C1 segment of cervical spinal cord (tissue), 14 donors: ENCODE measurements at regions not wholly inside any gene's neighbourhood (a gene's known extent, or its start where the extent isn't known, plus 50 kb on each side); places are given as distances from the start of the nearest gene placed in this dataset.

Source experiments
- DNase-seq, 14 donors: peaks; one replicate each; lab custom pipeline; 2025; lab: John Stamatoyannopoulos, UW

DNA sequence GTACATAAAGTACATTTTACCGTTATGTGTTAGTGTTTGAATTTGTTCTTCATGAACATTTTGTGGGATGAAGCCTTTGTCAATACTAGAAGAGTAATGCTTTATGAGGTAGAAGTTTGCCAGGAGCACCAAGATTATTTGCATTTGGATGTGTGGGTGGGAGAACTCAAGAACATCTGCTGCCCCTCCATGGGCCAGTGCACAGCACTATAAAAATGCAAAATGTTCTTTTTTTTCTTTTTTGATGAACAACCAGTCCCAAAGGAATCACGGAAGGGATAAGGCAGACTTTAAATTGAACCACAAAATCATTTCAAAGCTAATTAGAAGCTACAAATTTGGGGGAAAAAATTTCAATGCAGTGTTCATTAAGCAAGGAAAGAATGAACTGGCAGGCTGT lies 300.3 kb upstream of the NWD2 start:
- no peak for DNase-seq

DNA sequence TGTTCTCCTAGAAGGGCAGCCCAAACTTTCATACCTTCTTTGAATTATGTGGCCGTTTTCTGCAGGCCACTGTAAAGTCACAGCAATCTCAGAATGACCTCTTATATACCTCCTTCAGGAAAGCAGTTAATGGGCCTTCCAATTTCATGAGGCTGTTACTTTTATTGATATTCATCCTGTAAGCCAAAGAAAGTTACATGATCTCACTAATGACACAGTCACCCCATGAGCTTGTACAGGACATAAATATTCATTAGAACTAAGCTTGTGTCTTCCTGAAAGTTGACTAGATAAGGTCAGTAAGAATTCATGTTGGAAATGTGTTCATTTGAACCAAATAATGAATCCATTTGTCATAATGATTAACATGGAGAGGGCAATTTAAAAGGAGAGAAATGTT lies 283.1 kb upstream of the NWD2 start:
- no peak for DNase-seq

DNA sequence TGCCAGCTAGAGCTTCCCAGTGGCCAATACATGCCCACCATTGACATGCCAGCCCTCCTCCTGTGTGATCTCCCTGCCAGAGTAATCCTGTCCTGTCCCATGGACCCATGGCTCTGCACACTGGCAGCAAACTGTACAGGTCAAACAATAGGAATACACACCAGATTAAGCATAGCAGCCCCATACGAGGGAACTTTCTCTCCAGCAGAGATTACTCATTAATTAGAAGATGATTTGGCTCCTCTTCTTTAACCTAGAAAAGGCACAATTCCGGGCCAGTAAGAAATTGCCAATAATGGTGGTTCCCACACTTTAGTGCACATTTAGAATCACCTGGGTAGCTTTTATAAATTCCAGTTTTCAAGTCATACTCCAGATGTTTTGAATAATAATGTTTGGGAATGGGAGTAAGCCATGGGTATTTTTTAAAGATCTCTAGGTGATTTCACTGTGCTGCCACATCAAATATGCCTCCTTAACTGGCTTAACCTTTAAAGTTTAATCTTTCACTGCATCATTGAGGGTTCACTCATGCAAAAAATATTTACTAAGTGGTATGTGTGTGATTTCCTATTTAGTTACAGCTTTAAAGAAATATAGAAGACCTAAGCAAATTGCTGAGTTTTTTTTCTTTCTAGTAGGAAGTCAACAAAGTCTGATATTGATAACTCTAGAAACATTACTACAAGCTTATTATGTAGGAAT lies 277.6 kb upstream of the NWD2 start:
- no peak for DNase-seq

DNA sequence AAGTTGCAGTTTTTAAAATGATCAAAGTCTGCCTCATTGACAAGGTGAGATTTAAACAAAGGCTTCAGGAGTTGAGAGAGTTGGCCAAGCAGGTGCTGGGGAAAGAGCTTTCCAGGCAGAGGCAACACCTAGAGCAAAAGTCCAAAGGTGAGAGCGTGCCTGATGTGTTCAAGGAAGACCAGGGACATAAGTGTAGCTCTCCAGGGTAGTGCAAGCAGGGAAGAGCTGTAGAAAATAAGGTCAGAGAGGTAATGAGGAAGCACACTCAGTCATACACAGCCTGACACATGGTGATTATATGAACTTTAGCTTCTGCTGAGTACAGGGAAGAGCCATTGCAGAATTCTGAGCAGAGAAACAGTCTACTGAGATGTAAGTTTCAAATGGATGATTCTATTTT lies 265.0 kb upstream of the NWD2 start:
- DNase-seq: no peak

DNA sequence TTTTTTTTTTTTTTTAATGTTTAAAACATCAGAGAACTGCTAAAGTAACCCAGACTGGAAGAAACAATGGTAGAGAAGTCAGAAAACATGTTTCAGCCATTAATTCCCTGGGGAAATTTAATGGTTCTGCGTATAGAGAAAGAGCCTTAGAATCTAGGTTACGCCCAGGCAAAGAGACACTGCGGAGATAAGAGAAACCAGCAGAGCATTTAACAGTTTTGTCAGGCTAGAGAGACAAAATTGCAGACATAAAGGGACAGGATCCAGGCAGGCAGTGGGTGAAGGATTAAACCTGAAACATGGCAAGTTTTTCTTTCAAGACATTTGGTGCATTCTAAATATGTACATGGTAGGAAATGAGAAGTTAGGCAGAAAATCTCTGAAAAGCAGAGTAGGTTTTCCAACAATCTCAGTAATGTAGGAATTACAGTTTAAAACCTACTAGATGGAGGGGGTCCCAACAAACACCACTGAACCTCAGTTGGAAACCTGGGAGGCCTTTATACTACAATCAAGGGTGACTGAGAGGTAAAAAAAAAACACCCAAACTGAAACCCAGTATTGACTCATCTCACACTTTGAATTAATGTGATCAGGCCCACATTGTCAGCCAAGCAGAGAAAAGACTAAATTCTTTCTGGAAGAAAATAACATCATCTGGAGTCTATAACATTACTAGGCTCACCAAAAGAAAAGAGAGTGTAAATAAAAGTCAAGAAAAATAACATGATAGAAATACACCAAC lies 254.2 kb upstream of the NWD2 start:
- DNase-seq: no peak

DNA sequence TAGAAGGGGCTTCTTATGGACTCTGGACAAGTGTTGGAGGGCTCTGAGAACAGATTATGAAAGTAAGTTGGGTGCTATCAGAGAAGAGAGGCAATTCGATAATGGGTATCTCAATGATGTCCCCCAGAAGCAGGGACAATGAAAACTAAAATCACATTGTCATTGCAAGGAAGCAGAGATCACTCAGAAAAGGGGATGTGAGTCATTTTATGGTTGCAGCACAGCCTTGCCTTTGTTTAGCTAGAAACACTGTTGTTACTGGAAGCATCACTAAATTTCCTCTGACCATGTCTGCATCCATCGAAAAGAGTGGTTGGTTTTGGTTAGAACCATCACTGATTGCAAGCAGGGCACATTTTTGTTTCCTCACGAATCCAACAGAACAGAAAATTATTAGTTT lies 246.8 kb upstream of the NWD2 start:
- no peak for DNase-seq

DNA sequence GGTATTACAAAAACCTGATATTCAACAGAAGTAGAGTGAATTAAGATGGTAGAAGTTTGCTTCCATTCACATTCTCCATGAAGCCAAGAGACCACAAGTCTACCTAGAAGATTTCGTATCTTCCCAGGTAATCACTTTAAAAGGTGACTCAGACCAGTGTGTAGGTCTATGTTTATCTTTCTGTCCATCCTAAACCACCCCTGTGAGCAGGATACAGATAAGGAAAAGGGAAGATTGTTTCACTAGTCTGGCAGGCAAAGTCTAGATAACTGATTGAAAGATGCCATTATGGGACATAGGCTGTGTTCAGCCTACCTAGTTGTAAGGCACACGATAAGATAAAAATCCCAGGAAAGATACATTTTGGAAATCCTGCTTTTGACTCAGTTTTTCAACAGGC lies 244.3 kb upstream of the NWD2 start:
- no peak for DNase-seq

DNA sequence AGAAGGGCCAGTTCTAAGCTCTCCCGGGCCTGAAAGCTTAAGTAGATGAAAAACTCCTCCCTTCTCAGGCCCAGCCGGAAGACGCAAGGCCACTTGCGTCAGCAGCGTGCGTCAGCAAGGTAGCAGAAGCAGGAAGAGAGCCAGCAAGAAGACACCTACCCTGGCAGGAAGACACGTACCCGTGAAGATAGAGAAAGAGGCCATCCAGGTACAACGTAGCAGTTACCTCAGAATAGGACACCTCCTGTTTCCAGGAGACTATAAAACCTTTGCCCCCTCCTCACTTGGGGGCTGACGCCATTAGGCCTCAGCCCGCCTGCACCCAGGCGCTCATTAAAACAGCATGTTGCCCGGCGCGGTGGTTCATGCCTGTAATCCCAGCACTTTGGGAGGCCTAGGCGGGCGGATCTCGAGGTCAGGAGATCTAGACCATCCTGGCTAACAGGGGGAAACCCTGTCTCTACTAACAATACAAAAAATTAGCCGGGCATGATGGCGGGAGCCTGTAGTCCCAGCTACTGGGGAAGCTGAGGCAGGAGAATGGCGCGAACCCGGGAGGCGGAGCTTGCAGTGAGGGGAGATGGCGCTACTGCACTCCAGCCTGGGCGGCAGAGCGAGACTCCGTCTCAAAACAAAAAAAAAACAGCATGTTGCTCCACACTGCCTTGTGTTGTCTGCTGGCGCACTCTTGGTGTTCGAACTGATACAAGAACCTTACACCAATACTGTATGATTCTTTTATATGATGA lies 242.7 kb upstream of the NWD2 start:
- no peak for DNase-seq

DNA sequence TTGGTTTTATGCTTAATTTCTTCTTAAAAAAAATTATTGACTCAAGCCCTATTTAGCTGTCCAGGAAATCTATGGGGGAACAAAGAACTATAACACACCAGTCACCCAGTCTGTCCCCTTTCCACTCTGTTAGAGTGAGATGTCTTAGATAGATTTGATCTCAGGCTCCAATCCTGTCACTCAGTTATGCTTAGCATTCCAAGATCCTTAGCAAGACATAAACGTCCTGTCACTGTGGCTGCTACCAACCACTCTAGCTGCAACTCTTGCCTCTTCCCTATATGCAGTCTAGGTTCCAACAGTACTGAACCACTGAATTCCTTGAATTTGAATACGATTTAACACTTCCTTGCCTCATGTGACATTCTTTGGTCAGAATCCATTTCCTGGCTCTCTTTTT lies 241.9 kb upstream of the NWD2 start:
- DNase-seq: no peak

DNA sequence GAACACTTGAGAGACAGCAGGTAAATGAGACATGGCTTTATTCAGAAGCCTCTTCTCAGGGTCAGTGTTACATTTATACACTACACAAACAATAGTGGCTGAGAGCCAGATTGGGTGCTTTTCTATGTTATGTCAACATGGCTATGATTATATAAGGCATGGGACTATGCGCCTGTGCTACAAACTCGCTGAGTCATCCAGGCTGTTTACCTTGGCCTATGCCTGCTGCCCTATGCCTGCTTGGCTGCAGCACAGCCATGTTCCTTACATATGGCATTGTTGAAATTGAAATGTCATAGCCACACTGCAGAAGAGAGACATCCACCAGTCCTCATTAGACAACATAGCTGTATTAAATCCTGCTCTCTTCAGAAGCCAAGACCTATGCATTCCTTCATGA lies 236.3 kb upstream of the NWD2 start:
- no peak for DNase-seq

DNA sequence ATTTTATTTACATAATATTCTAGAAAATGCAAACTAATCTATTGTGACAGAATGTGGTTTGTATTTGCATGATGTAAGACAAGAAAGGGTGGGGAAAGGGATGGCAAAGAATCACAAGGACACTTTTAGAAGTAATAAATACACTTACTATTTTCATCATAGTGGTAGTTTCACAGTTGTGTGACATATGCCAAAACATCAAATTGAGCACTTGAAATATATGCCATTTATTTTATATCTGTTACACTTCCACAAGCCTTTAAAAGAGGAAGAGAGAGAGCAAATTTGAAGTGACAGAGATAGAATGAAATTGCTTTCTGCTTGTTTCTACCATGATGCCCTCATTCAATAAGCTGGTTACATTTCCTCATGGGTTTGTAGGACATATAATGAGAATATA lies 230.0 kb upstream of the NWD2 start:
- no peak for DNase-seq

DNA sequence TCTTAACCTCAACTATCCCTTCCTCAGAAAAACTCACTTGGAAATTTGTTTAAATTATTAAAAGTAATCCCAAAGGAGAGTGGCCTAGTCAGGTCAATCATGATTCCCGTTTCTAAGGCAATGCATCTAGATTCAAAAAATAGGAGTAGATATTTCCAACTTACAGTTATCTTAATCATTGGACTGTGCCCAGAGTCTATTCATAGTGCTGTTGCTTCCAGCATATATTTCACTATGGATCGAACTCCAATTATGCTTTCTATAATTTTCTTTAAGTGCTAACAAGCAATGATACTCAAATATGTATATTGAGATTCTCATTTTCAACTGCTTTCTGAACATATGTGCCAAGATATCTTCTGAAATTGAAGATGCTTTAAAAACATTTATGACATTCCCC lies 229.2 kb upstream of the NWD2 start:
- no peak for DNase-seq

DNA sequence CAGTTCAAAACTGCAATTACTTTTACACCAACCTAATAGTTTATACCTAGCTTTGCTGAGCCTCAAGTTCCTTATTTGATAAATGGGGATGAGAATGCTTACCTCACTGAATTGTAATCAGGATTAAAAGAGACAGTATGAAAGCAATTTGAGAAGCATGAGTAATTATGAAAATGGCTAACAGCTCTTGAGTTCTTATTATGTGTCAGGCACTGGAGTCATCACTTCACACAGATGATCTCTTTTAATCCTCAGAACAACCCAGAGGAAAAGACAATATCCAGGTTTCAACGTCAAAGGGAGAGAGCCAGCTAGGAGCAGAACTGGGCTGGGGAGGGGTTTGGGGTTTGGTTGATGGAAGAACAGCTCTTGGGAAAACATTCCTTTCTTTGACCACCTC lies 221.0 kb upstream of the NWD2 start:
- DNase-seq: no peak

DNA sequence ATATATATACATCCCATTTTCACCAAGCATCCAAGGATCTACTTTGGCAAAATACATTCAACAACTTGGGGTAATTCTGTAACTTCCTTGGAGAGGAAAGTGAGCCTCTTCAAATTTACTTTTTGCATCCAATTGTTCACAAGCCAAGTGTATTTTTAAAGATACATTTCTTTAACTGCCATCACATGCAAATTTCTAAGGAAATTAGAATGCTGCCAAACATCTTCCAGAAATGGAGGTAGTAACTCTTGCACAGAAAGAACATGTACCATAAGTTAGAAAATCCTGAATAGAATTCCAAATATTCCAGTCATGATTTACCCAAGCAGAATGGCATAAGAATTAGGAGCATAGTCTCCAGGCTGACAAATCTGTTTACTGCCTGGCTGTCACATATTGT lies 220.5 kb upstream of the NWD2 start:
- DNase-seq: no peak

DNA sequence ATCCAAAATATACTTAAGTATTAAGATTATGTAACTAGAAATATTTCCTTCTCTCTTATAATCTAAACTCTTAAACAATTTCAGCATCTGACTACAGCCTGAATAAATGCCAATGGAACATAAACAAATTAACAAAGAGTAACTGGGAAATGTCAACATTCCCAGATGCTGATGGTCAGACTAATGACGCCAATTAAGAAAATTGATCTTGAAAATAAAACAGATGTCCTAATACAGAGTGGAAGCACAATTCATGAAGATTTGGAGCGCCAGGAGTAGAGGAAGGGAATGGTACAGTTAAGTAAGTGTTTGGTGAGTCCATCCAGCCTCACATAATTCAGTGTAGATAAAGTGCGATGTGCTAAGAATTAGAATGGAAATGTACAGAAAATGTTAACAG lies 203.7 kb upstream of the NWD2 start:
- DNase-seq: no peak

DNA sequence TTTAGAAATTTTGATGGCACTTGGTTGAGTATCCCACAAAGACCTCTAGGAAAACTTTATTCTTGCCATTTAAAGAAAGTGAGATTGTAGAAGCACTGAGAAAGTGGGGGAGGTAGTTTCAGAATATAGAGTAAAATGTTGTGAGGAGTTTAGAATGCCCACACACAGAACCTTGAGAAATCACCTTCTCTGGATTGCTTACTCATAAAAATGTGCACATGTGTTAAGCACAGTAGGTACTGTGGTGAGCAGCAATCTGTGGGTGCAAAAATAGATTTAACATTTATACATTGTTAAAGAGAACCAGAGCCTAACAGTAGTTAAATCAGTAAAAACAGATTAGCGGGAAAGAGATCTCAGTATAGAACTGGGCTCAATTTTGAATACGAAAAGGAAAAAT lies 201.2 kb upstream of the NWD2 start:
- no peak for DNase-seq

DNA sequence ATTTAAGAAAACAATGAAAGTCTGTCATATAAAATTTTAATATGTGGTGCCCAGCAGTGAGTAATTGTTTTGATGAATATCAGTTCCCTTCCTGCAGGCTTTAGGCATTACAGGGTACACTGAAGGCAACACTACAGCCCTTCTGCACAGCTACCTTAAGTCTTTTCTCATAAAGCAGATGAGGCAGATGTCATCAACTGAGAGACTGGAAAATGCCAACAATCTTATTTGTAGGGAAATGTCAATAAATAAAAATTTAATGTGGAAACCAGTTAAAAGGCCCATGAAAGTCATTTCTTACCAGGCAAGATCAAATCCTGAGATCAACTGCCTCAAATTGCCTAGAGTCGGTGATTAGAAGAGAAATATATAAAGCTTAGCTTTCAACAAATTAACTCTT lies 193.4 kb upstream of the NWD2 start:
- DNase-seq: no peak

DNA sequence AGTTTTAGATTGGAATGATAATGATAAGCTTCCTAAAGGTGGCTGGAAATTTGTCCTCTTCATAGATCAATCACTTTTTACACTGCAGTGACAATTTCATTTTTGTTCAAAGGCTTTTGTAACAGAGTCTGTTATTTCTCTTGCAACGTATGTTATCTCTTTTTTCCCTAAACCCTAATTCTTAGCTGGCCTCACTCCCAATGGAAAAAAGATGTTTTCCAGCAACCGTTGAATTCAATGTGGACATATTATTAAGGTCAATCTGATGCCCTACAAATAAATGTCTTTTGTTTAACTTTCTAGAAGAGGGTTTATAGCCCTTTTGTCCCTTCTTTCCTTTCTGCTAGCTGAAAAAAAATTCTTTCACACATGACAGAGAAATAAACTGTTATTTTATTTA lies 192.7 kb upstream of the NWD2 start:
- no peak for DNase-seq

DNA sequence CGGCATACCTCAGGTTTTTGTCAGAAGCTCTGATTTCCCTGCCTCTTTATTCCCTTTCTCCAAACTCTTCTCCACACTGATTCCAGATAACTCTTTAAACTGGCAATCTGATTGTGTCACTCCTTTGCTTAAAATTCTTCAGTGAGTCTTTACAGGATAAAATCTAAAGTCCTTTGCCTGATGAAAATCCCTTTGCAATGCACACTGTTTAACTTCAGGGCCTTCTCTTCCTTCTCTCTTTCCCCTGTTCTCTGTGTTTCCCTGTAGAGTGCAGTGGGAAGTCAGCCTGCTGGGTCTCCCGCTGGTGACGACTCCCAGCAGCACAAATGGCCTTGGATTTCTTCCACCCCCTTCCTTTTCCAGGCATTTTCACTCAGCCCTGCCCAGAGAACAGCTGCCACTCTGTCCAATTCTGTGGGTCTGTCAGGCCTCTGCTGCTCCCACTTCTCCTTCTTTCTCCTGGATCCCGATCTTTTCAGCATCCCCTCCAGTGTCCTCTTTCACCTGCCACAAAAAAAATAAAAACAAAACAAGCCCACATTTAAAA lies 189.9 kb upstream of the NWD2 start:
- DNase-seq: no peak

DNA sequence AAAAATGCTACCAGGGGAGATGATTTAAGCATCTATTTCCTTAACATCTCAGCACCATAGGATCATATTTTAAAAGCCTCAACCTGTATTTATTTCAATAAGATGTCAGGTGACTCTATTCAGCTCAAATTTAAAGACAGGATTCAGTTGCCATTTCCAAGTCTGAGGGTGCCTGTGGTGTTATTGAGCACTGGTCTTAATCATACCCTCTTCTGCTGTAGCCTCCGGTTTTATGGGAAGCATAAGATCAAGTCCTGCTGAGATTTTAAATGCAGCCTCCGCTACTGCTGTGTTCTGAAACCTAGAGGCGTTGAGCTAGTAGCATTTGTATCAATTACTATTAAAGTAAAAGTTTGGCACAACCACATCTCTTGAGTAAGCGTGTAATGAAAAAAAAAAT lies 185.7 kb upstream of the NWD2 start:
- no peak for DNase-seq

DNA sequence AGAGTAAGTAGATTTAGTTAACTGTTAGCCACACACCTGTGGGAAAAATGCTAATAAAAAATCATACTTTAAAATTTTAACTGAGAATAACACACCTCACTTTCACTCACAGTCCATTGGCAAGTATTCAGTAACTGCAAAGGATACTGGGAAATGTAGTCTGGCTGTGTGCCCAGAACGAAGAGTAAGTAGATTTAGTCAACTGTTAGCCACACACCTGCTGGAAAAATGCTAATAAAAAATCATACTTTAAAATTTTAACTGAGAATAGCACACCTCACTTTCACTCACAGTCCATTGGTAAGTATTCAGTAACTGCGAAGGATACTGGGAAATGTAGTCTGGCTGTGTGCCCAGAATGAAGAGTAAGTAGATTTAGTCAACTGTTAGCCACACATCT lies 178.4 kb upstream of the NWD2 start:
- DNase-seq: no peak

DNA sequence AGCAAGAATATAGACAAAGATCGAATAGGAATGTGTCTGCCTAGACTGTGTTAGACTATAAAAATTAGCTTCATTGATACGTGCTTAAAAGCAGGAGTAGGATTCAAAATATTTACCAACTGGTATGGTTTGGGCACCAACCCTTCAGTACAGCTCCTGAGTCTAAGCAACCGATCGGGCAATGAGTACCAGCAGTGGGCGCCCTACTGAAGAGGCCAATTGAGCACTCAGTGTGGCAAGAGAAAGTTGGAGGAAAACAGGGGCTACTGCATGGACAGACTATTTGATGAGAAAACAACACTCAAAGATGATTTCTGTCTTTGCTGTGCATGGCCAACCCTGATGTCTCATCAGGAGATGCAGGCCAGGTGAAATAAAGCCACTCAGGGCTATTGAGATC lies 176.0 kb upstream of the NWD2 start:
- DNase-seq: no peak

DNA sequence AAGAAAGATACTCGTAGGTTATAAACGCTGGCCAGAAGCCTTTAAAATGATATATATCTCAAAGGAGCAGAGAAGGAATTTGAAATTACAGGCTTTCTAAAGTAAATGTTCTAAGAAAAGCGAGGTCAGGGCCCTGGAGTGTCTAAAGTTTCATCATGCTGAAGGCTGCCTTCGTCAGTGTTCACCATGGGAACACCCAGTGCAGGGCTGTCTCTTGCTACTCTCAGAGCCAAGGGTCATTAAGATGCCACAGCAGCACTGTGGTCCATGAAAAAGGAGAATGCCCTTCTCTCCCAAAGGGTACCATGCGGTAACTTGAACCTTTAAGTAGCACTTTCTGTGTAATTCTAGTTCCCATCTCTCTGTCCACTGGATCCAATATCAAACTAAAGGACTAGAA lies 174.5 kb upstream of the NWD2 start:
- no peak for DNase-seq
